K562 (cell line): ENCODE measurements at regions not wholly inside any gene's neighbourhood (a gene's known extent, or its start where the extent isn't known, plus 50 kb on each side); places are given as distances from the start of the nearest gene placed in this dataset.

Source experiments
- ATAC-seq: fragments of 200-7000 bp; cut with Tn5 transposase; 3 replicates; pipeline ENCODE4 v1.9.1; 2020; ENCODE audit warnings: moderate library complexity
- BruUV-seq: library from RNA; stranded (reverse); fragments of 400-500 nt; replicated peaks from 2 replicates; lab custom pipeline; 2021; lab: Mats Ljungman, UMichigan
- CTCF ChIA-PET: fragments of 300-600 bp; formaldehyde crosslinking; extraction: SDS; loops from one replicate; lab custom pipeline; 2021; ENCODE audit warnings: low intra/inter-chr PET ratio; lab: Yijun Ruan, JAX
- POLR2A ChIA-PET: fragments of 300-600, 350-650 bp; sonication (Branson Sonifier 250); formaldehyde crosslinking; extraction: SDS; loops from one replicate; lab custom pipeline; 2021; ENCODE audit warnings: antibody characterized with exemption, inconsistent platforms; lab: Yijun Ruan, JAX
- DNase-seq, 4 experiments: peaks; one replicate each; pipeline versions ENCODE4 v3.0.0 to v3.0.0-alpha.2; 2011 to 2018; ENCODE audit warnings: low spot score in 3 of 4, mixed read lengths in 3 of 4; ENCODE audit errors: extremely low read depth in 1 of 4
- FAIRE-seq: peaks from 2 replicates; lab custom pipeline; 2011; peaks lifted over from hg19 to GRCh38; lab: Jason Lieb, UNC
- H2AFZ ChIP-seq: 2 replicates; pipeline ENCODE4 v1.6.0; 2011; ENCODE audit warnings: low read depth, low read length, control low read depth, inconsistent platforms
- H3K27ac ChIP-seq: fragments of 200-600 bp; 3 replicates; pipeline ENCODE4 v1.8.0; 2011; ENCODE audit warnings: low read depth, mild to moderate bottlenecking, control low read depth, inconsistent platforms, low read length, moderate library complexity, mixed read lengths; ENCODE audit errors: extremely low read depth
- H3K27me3 ChIP-seq, 2 experiments: fragments of 300-600 bp in 1 of 2; 2 replicates in 1 of 2; 3 replicates in 1 of 2; pipeline versions ENCODE4 v1.6.0 to v1.8.0; 2011; ENCODE audit warnings: inconsistent platforms in 2 of 2, low read length in 2 of 2, mild to moderate bottlenecking in 1 of 2, mixed read lengths in 1 of 2, moderate library complexity in 1 of 2; ENCODE audit not compliant: control insufficient read depth in 2 of 2, insufficient read depth in 2 of 2
- H3K36me3 ChIP-seq: fragments of 300-600 bp; 3 replicates; pipeline ENCODE4 v1.8.0; 2011; ENCODE audit warnings: mild to moderate bottlenecking, low read length, inconsistent platforms; ENCODE audit not compliant: control insufficient read depth, insufficient read depth
- H3K4me1 ChIP-seq, 2 experiments: fragments of 200-600 bp in 1 of 2; replicated peaks in 1 of 2; 2 replicates in 1 of 2; 3 replicates in 1 of 2; pipeline versions ENCODE4 v1.5.1 to v1.8.0; 2011; ENCODE audit warnings: inconsistent platforms in 2 of 2, low read length in 2 of 2, mild to moderate bottlenecking in 1 of 2, mixed read lengths in 1 of 2, moderate library complexity in 1 of 2; ENCODE audit not compliant: control insufficient read depth in 2 of 2, insufficient read depth in 2 of 2
- H3K4me2 ChIP-seq: 2 replicates; pipeline ENCODE4 v1.6.1; 2011; ENCODE audit warnings: low read length, control low read depth, inconsistent platforms, mixed read lengths; ENCODE audit not compliant: insufficient read depth
- H3K4me3 ChIP-seq: fragments of 200-600 bp; sonication (generic), shearing (Covaris generic); 2 replicates; pipeline ENCODE4 v1.5.1; 2016; ENCODE audit warnings: control low read depth, inconsistent platforms
- H3K79me2 ChIP-seq: fragments of 200-600 bp; 3 replicates; pipeline ENCODE4 v1.8.0; 2011; ENCODE audit warnings: low read length, inconsistent platforms; ENCODE audit not compliant: control insufficient read depth, insufficient read depth
- H3K9ac ChIP-seq, 2 experiments: 2 replicates each; pipeline versions ENCODE4 v1.6.0 to v1.6.1; 2011; ENCODE audit warnings: low read depth in 2 of 2, low read length in 2 of 2, control low read depth in 1 of 2, inconsistent platforms in 1 of 2, mild to moderate bottlenecking in 1 of 2, mixed read lengths in 1 of 2; ENCODE audit not compliant: insufficient read depth in 1 of 2
- H3K9me1 ChIP-seq: one replicate; pipeline ENCODE4 v1.6.0; 2011; ENCODE audit warnings: inconsistent platforms, mild to moderate bottlenecking, low read length, moderate library complexity; ENCODE audit not compliant: control insufficient read depth, insufficient read depth
- H3K9me3 ChIP-seq: replicated peaks from 2 replicates; pipeline ENCODE4 v1.5.1; 2011; ENCODE audit warnings: low read depth, low read length, inconsistent platforms; ENCODE audit not compliant: control insufficient read depth, insufficient read depth
- H4K20me1 ChIP-seq: replicated peaks from 2 replicates; pipeline ENCODE4 v1.6.1; 2011; ENCODE audit warnings: low read length, inconsistent platforms, mixed read lengths; ENCODE audit not compliant: control insufficient read depth, insufficient read depth
- FOXK1 ChIP-seq: sonication (generic); formaldehyde crosslinking; IDR thresholded peaks from 2 replicates; pipeline ENCODE4 v1.8.0; 2022; ENCODE audit warnings: missing genetic modification reagents, mild to moderate bottlenecking, borderline replicate concordance
- HMBOX1 ChIP-seq: sonication (generic); IDR thresholded peaks from 2 replicates; pipeline ENCODE4 v1.6.1; 2016
- HMGN3 ChIP-seq: IDR thresholded peaks from 2 replicates; pipeline ENCODE4 v1.6.1; 2011; ENCODE audit warnings: borderline replicate concordance, low read depth, mild to moderate bottlenecking, mixed read lengths, low read length; ENCODE audit not compliant: insufficient read length; ENCODE audit errors: extremely low read depth
- ZNF511 ChIP-seq: sonication (generic); formaldehyde crosslinking; IDR thresholded peaks from 2 replicates; pipeline ENCODE4 v1.8.0; 2022; ENCODE audit warnings: mild to moderate bottlenecking, missing genetic modification reagents
- ZNF57 ChIP-seq: fragments of 450-650 bp; formaldehyde crosslinking; IDR thresholded peaks from 2 replicates; pipeline ENCODE4 v1.4.0; 2020; ENCODE audit warnings: mild to moderate bottlenecking, moderate library complexity
- in situ Hi-C: fragments of 300-500 bp; cut with MboI; formaldehyde crosslinking; loops from 4 replicates; pipeline ENCODE4 v1.15.0; 2018; ENCODE audit warnings: inconsistent platforms, mixed read lengths
- intact Hi-C: fragments of 100-400 bp; cut with micrococcal nuclease; formaldehyde crosslinking; loops from 2 replicates; pipeline ENCODE4 v1.14.2; 2022
- TF ChIP-seq, protein P1 (sequence below): IDR thresholded peaks from 2 replicates; pipeline ENCODE4 v1.6.1; 2011; ENCODE audit warnings: borderline replicate concordance, low read depth, mild to moderate bottlenecking, moderate library complexity, low read length; ENCODE audit not compliant: insufficient read depth, poor library complexity, severe bottlenecking

DNA sequence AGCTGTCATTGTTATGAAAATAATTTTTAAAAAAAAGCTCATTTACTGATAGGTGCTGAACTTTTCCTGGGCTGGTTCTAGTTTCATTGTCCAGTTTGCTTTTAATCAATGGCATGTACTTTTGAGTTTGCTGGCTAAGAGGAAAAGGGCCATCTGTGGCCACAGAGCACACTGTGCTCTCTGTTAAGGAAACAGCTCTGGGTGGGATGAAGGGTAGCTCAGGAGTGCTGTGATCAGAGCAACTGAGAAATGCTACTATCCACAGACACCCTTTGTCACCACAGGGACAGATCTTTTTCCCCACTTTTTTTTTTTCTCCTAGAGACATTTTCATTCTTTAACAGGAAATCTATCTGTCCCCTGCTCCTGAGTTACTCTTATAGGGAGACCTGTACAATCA lies 387.1 kb upstream of the PRICKLE1 start:
- Histone ChIP-seq H3K4me2 (no peak overlapping the region), H3K4me1 (no peaks in the 10 kb centered on the region), H3K27ac (no peak overlapping the region), H3K9me3 (no peaks in the 10 kb centered on the region), H2AFZ (no peak overlapping the region), H4K20me1 (no peaks in the 10 kb centered on the region), H3K4me3 (no peak overlapping the region), H3K79me2 (no peaks in the 10 kb centered on the region), H3K36me3 (no peaks in the 10 kb centered on the region), H3K9me1 (no peaks in the 10 kb centered on the region), H3K9ac (no peak overlapping the region), H3K27me3 (no peaks in the 10 kb centered on the region)
- in situ Hi-C loops, result no loop called here
- TF ChIP-seq ZNF57 (CRISPR knock-in tag) (no peak), HMBOX1 (no peak), FOXK1 (CRISPR knock-in tag) (no peak), ZNF511 (CRISPR knock-in tag) (no peak), HMGN3 (no peak)
- TF ChIP-seq, protein P1, sequence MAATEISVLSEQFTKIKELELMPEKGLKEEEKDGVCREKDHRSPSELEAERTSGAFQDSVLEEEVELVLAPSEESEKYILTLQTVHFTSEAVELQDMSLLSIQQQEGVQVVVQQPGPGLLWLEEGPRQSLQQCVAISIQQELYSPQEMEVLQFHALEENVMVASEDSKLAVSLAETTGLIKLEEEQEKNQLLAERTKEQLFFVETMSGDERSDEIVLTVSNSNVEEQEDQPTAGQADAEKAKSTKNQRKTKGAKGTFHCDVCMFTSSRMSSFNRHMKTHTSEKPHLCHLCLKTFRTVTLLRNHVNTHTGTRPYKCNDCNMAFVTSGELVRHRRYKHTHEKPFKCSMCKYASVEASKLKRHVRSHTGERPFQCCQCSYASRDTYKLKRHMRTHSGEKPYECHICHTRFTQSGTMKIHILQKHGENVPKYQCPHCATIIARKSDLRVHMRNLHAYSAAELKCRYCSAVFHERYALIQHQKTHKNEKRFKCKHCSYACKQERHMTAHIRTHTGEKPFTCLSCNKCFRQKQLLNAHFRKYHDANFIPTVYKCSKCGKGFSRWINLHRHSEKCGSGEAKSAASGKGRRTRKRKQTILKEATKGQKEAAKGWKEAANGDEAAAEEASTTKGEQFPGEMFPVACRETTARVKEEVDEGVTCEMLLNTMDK, result no peak
- ChIA-PET CTCF (interaction anchor here (0.7 kb wide), 1 partner anchor 29 kb away, joined by 4 read pairs; no protein-coding TSS in a partner anchor), POLR2A (no interaction called here)
- no peak for DNase-seq
- ATAC-seq, result no peak
- FAIRE-seq, result no peak
- intact Hi-C loops, result no loop called here
- BruUV-seq, result no TSS peak
